HEK293 (cell line): ENCODE measurements at regions not wholly inside any gene's neighbourhood (a gene's known extent, or its start where the extent isn't known, plus 50 kb on each side); places are given as distances from the start of the nearest gene placed in this dataset.

Source experiments
- ATF2 ChIP-seq: fragments of 450-650 bp; formaldehyde crosslinking; IDR thresholded peaks from 2 replicates; pipeline ENCODE4 v1.5.1; 2016; ENCODE audit warnings: missing biosample characterization, missing genetic modification characterization, low read depth
- EGR2 ChIP-seq: fragments of 450-650 bp; formaldehyde crosslinking; IDR thresholded peaks from 2 replicates; pipeline ENCODE4 v1.5.1; 2016; ENCODE audit warnings: low read depth, missing biosample characterization, missing genetic modification characterization
- HOXD13 ChIP-seq: sonication (generic); formaldehyde crosslinking; IDR thresholded peaks from 2 replicates; pipeline ENCODE4 v1.8.0; 2022; ENCODE audit warnings: missing genetic modification reagents, borderline replicate concordance
- PBX3 ChIP-seq: sonication (generic); formaldehyde crosslinking; IDR thresholded peaks from 2 replicates; pipeline ENCODE4 v1.8.1; 2022; ENCODE audit warnings: mild to moderate bottlenecking, moderate library complexity, missing genetic modification reagents
- PRDM10 ChIP-seq: fragments of 450-650 bp; formaldehyde crosslinking; IDR thresholded peaks from 2 replicates; pipeline ENCODE4 v1.5.1; 2016; ENCODE audit warnings: missing biosample characterization, missing genetic modification characterization
- SALL2 ChIP-seq: fragments of 450-650 bp; formaldehyde crosslinking; IDR thresholded peaks from 2 replicates; pipeline ENCODE4 v1.5.0; 2017; ENCODE audit warnings: missing biosample characterization, mild to moderate bottlenecking, missing genetic modification characterization, borderline replicate concordance
- TCF7L2 ChIP-seq: IDR thresholded peaks from 2 replicates; pipeline ENCODE4 v1.6.1; 2011; ENCODE audit warnings: low read depth, mild to moderate bottlenecking, inconsistent platforms, low read length, moderate library complexity, borderline replicate concordance
- ZBTB7A ChIP-seq: fragments of 450-650 bp; formaldehyde crosslinking; IDR thresholded peaks from 2 replicates; pipeline ENCODE4 v1.5.1; 2016; ENCODE audit warnings: low read depth, missing biosample characterization, missing genetic modification characterization
- ZNF140 ChIP-seq: fragments of 450-650 bp; formaldehyde crosslinking; IDR thresholded peaks from 2 replicates; pipeline ENCODE4 v1.5.1; 2016; ENCODE audit warnings: missing biosample characterization, missing genetic modification characterization
- ZNF211 ChIP-seq: fragments of 450-650 bp; formaldehyde crosslinking; IDR thresholded peaks from 2 replicates; pipeline ENCODE4 v1.5.1; 2016; ENCODE audit warnings: low read depth, missing biosample characterization, missing genetic modification characterization
- ZNF426 ChIP-seq: fragments of 450-650 bp; formaldehyde crosslinking; IDR thresholded peaks from 2 replicates; pipeline ENCODE4 v1.5.1; 2017; ENCODE audit warnings: missing biosample characterization, missing genetic modification characterization, mild to moderate bottlenecking, inconsistent platforms, moderate library complexity
- ZNF501 ChIP-seq: fragments of 450-650 bp; formaldehyde crosslinking; IDR thresholded peaks from 2 replicates; pipeline ENCODE4 v1.5.1; 2016; ENCODE audit warnings: missing biosample characterization, missing genetic modification characterization
- ZSCAN18 ChIP-seq: fragments of 450-650 bp; formaldehyde crosslinking; IDR thresholded peaks from 2 replicates; pipeline ENCODE4 v1.5.1; 2016; ENCODE audit warnings: missing biosample characterization, missing genetic modification characterization
- TF ChIP-seq, protein P1 (sequence below): fragments of 450-650 bp; formaldehyde crosslinking; IDR thresholded peaks from 2 replicates; pipeline ENCODE4 v1.5.1; 2016; ENCODE audit warnings: missing biosample characterization, missing genetic modification characterization

DNA sequence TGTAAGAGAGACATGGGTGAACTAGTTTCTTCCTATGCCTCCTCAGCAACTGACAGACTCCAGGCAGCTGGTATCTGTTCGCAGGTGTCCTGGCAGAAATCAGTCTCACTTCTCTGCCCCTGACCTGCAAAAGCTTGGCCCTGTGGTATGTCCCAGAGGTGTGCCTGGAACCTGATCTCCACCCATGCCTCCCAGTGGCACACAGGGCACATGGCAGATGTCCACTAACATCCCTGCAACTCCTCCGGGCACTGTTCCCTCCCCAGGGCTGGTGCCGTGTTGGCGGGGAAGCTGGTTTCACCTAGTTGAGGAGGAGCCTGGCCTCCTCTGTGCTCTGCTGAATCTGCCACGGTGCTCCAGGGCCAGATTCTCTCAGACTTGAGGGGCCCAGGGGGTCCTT is 123.3 kb upstream of the GGTLC1 start:
- TF ChIP-seq, protein P1, sequence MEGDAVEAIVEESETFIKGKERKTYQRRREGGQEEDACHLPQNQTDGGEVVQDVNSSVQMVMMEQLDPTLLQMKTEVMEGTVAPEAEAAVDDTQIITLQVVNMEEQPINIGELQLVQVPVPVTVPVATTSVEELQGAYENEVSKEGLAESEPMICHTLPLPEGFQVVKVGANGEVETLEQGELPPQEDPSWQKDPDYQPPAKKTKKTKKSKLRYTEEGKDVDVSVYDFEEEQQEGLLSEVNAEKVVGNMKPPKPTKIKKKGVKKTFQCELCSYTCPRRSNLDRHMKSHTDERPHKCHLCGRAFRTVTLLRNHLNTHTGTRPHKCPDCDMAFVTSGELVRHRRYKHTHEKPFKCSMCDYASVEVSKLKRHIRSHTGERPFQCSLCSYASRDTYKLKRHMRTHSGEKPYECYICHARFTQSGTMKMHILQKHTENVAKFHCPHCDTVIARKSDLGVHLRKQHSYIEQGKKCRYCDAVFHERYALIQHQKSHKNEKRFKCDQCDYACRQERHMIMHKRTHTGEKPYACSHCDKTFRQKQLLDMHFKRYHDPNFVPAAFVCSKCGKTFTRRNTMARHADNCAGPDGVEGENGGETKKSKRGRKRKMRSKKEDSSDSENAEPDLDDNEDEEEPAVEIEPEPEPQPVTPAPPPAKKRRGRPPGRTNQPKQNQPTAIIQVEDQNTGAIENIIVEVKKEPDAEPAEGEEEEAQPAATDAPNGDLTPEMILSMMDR: no peak
- TF ChIP-seq ZNF426: no peak
- no peak for TF ChIP-seq EGR2 (tag by site-specific recombination)
- no peak for TF ChIP-seq ZNF140
- no peak for TF ChIP-seq SALL2 (tag by site-specific recombination)
- no peak for TF ChIP-seq ZNF501 (tag by site-specific recombination)
- no peak for TF ChIP-seq PRDM10 (tag by site-specific recombination)
- no peak for TF ChIP-seq HOXD13 (CRISPR knock-in tag)
- TF ChIP-seq ZBTB7A (tag by site-specific recombination): no peak
- no peak for TF ChIP-seq TCF7L2
- no peak for TF ChIP-seq ZNF211
- TF ChIP-seq ATF2: no peak
- TF ChIP-seq PBX3 (CRISPR knock-in tag): no peak
- no peak for TF ChIP-seq ZSCAN18 (tag by site-specific recombination)
